ENCODE measurements at regions not wholly inside any gene's neighbourhood (a gene's known extent, or its start where the extent isn't known, plus 50 kb on each side); places are given as distances from the start of the nearest gene placed in this dataset.
"Not testable (repeated sequence)": the region's sequence is repeated elsewhere in the genome, so short reads cannot be mapped to it uniquely, and the experiment has no call there.

DNA sequence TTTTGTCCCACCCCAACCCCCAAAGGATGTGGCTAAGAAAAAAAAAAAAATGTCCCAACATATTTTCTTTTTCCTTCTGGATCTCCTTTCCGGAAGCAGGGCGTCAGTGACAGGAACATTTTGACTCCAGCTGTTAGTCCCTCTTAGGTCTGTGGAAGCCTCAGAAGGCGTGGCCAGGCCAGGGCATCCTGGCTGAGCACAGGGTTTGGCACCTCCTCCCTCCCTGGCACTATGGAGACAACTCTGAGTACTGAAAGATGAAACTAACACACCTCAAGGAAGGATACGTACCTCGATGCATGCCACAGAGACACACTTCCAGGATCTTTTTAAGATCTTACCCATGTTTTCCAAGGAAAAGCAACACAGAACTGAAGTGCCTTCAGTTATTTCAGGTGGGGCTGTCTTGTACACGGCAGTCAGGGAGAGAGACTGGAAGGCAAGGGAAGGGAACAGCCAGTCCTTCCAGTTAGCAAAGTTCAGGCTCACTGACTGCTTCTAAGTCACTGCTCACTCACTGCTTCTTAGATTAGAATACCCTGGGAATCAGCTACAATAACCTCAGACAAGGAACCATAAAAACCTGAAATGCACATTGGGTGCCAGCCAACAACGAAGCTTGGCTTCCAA is 406.9 kb upstream of the NPAP1 start:
- CTCF ChIA-PET; intact Hi-C loops (cut with micrococcal nuclease); H3K27me3 Mint-ChIP-seq (ENCODE audit: insufficient read depth, unreplicated experiment); H3K4me3 Mint-ChIP-seq (ENCODE audit: unreplicated experiment); DNase-seq (ENCODE audit: unreplicated experiment); H3K27ac Mint-ChIP-seq (ENCODE audit: low read depth, unreplicated experiment); BruUV-seq (replicated peaks); H3K36me3 Mint-ChIP-seq (ENCODE audit: insufficient read depth, unreplicated experiment); H3K4me1 Mint-ChIP-seq (ENCODE audit: insufficient read depth, unreplicated experiment); H3K9me3 Mint-ChIP-seq (ENCODE audit: unreplicated experiment); POLR2A ChIA-PET: not testable (repeated sequence)

DNA sequence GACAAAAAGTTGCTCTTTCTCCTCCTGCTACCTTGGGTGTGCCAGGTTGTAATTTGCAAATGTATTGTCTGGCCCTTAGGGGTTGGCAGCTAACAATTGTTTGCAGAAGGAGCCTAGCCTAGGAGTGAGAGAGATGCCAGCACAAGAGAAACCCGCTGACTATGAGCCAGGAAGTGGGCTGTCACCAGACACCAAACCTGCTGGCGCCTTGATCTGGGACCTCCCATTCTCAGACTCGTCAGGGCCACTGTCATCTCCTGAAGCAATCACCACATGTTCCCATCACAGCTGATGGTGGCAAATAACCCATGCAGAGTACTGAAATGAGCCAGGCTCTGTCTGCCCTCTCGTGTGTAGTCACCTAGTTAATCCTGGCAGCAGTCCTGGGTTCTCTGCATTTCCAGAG is 406.4 kb upstream of the NPAP1 start:
- ChIA-PET CTCF (no interaction called here), POLR2A (no interaction called here)
- Mint-ChIP-seq H3K27me3 (ENCODE audit: insufficient read depth, unreplicated experiment) (no peaks in the 10 kb centered on the region), H3K4me3 (ENCODE audit: unreplicated experiment) (no peak overlapping the region), H3K36me3 (ENCODE audit: insufficient read depth, unreplicated experiment) (no peaks in the 10 kb centered on the region), H3K4me1 (ENCODE audit: insufficient read depth, unreplicated experiment) (no peaks in the 10 kb centered on the region), H3K27ac (ENCODE audit: low read depth, unreplicated experiment) (no peak overlapping the region), H3K9me3 (ENCODE audit: unreplicated experiment) (no peaks in the 10 kb centered on the region)
- intact Hi-C loops (cut with micrococcal nuclease) = no loop called here
- no peak for DNase-seq (ENCODE audit: unreplicated experiment)
- TF ChIP-seq, protein P1, sequence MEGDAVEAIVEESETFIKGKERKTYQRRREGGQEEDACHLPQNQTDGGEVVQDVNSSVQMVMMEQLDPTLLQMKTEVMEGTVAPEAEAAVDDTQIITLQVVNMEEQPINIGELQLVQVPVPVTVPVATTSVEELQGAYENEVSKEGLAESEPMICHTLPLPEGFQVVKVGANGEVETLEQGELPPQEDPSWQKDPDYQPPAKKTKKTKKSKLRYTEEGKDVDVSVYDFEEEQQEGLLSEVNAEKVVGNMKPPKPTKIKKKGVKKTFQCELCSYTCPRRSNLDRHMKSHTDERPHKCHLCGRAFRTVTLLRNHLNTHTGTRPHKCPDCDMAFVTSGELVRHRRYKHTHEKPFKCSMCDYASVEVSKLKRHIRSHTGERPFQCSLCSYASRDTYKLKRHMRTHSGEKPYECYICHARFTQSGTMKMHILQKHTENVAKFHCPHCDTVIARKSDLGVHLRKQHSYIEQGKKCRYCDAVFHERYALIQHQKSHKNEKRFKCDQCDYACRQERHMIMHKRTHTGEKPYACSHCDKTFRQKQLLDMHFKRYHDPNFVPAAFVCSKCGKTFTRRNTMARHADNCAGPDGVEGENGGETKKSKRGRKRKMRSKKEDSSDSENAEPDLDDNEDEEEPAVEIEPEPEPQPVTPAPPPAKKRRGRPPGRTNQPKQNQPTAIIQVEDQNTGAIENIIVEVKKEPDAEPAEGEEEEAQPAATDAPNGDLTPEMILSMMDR (IDR thresholded peaks at IDR 0.05; ENCODE audit: unreplicated experiment) = no peak
- no TSS peak for BruUV-seq (replicated peaks)

DNA sequence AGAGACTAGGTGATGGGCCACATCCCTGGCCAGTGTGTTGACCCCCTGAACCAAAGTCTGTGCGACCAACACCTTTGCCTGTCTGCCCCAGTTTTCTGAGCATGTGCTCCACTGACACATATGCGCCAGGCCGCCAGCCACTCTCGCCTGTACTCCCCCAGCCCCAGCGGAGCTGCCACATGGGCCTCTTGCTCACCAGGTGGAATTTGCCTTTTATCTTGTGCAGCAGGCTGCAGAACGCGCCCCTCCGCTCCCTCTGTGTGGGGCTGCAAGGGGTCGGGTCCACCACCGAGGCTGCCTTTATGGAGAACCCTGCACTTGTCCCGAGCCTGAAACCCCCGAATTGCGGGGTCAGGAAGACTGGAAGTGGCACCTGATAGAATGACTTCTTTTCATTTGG is 405.7 kb upstream of the NPAP1 start:
- no TSS peak for BruUV-seq (replicated peaks)

DNA sequence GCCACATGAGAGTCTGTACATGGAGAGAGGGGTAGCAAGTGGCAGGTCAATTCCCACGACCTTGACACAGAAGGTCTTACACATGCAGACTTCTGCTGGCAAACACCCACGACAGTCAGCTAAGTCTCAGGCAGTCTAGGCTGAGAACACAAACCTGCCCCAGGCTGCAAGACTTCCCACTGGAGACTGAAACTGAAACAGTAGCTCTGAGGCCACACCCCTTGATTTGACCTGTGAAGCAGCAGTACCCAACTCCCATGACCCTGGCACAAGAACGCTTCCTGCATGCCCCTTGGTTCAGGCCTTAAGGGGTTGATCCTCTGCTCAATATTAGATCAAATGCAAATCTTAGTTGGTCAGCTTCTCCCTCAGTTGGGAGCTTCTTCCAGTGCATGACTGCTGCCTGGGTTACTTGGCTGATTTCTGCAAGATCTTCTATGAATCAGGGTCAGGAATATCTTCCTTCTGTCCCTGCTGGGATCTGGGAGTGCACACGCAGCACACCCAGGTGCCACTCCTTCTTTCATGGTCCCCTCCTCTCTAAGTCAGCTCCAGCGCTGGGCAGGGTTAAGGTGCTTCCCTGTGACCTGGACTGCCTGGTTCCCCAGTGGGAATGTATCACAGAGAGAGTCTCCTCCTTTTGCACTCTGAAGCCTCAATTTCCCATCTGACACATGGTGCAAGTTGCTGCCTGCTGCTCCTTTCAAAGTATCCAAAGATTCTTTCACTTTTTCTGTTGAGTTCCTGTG is 403.9 kb upstream of the NPAP1 start:
- intact Hi-C loops (cut with micrococcal nuclease); BruUV-seq (replicated peaks); H3K9me3 Mint-ChIP-seq (ENCODE audit: unreplicated experiment): not testable (repeated sequence)

More for the DNA sequence above, 405.7 kb upstream of the NPAP1 start:
- Mint-ChIP-seq H3K4me3 (ENCODE audit: unreplicated experiment) (no peak overlapping the region), H3K27me3 (ENCODE audit: insufficient read depth, unreplicated experiment) (no peaks in the 10 kb centered on the region), H3K9me3 (ENCODE audit: unreplicated experiment) (no peaks in the 10 kb centered on the region), H3K27ac (ENCODE audit: low read depth, unreplicated experiment) (no peak overlapping the region), H3K4me1 (ENCODE audit: insufficient read depth, unreplicated experiment) (no peaks in the 10 kb centered on the region), H3K36me3 (ENCODE audit: insufficient read depth, unreplicated experiment) (no peaks in the 10 kb centered on the region)
- CTCF ChIA-PET = interaction anchor here (0.6 kb wide), 1 partner anchor 241 kb away, joined by 6 read pairs; no protein-coding TSS in a partner anchor
- intact Hi-C loops (cut with micrococcal nuclease) = no loop called here
- no peak for DNase-seq (ENCODE audit: unreplicated experiment)
- POLR2A ChIA-PET = no interaction called here
- TF ChIP-seq, protein P1 (IDR thresholded peaks at IDR 0.05; ENCODE audit: unreplicated experiment) = no peak

DNA sequence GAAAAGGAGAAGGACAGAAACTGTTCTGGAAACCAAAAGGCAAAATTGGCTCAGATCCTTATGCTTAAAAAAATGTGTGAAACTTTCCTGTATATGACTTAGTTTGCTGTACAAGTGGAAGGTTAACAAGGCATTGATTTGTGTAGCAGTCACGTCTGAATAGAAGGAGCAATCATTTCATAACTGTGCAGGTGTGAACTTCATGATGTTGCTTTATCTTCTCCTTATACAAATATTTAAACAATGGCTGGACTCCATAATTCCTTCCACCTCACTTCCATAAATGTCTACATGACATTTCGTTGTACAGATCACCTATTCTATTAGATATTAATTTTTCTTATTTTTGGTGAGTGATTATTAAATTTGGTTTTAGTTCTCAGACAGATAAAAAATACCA is 382.7 kb upstream of the NPAP1 start:
- POLR2A ChIA-PET = no interaction called here
- DNase-seq (ENCODE audit: unreplicated experiment) = no peak
- no peaks in the 10 kb centered on the region for H3K36me3 Mint-ChIP-seq (ENCODE audit: insufficient read depth, unreplicated experiment)
- BruUV-seq (replicated peaks) = no TSS peak
- intact Hi-C loops (cut with micrococcal nuclease) = no loop called here
- H3K27me3 Mint-ChIP-seq (ENCODE audit: insufficient read depth, unreplicated experiment) = no peaks in the 10 kb centered on the region
- H3K9me3 Mint-ChIP-seq (ENCODE audit: unreplicated experiment) = no peaks in the 10 kb centered on the region
- H3K4me1 Mint-ChIP-seq (ENCODE audit: insufficient read depth, unreplicated experiment) = no peaks in the 10 kb centered on the region
- TF ChIP-seq, protein P1 (IDR thresholded peaks at IDR 0.05; ENCODE audit: unreplicated experiment) = no peak
- CTCF ChIA-PET = no interaction called here
- H3K27ac Mint-ChIP-seq (ENCODE audit: low read depth, unreplicated experiment) = no peak overlapping the region
- H3K4me3 Mint-ChIP-seq (ENCODE audit: unreplicated experiment) = no peak overlapping the region

More for the DNA sequence above, 403.9 kb upstream of the NPAP1 start:
- H3K36me3 Mint-ChIP-seq (ENCODE audit: insufficient read depth, unreplicated experiment); CTCF ChIA-PET; DNase-seq (ENCODE audit: unreplicated experiment); H3K27ac Mint-ChIP-seq (ENCODE audit: low read depth, unreplicated experiment); H3K27me3 Mint-ChIP-seq (ENCODE audit: insufficient read depth, unreplicated experiment); POLR2A ChIA-PET; H3K4me1 Mint-ChIP-seq (ENCODE audit: insufficient read depth, unreplicated experiment); H3K4me3 Mint-ChIP-seq (ENCODE audit: unreplicated experiment): not testable (repeated sequence)

DNA sequence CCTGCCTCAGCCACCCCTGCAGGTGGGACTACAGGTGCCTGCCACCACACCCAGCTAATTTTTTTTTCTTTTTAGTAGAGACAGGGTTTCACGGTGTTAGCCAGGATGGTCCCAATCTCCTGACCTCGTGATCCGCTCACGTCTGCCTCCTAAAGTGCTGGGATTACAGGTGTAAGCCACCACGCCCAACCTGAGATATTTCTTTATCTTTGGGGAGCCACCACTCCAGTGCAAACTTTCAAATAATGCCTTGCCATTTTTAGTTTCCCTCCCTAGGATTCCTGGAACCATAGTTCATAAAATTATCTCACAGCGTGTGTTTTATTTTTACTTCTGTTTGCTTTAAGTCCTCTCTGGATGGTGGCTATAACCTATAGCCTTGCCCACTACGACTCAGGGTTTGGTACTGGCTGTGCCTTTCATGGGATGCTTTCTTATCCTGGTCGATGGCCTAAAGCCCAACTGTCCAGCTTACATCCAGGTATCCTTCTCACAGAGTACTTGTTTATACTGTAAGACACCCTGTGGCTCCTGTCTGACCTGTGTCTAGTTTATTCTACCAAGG is 374.7 kb upstream of the NPAP1 start:
- H3K27ac Mint-ChIP-seq (ENCODE audit: low read depth, unreplicated experiment); H3K36me3 Mint-ChIP-seq (ENCODE audit: insufficient read depth, unreplicated experiment); H3K27me3 Mint-ChIP-seq (ENCODE audit: insufficient read depth, unreplicated experiment); BruUV-seq (replicated peaks); H3K4me1 Mint-ChIP-seq (ENCODE audit: insufficient read depth, unreplicated experiment); POLR2A ChIA-PET; DNase-seq (ENCODE audit: unreplicated experiment); intact Hi-C loops (cut with micrococcal nuclease); H3K9me3 Mint-ChIP-seq (ENCODE audit: unreplicated experiment); CTCF ChIA-PET; H3K4me3 Mint-ChIP-seq (ENCODE audit: unreplicated experiment): not testable (repeated sequence)

DNA sequence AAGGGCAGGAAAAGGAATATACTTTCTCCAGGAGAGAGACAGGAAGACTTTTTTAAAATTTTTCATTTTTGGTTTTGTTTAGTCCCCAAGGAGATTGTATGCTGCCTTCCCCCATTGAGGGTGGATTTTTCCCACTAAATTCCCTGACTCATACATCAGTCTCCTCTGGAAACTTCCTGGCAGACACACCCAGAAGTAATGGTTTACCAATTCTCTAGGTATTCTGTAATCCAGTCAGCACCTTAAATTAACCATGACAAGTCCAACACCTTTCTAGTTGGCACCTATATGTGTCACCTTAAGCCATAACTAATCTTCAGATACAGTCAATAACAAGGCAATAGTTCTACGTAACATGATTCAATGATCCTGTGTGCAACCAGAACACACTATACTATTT is 373.6 kb upstream of the NPAP1 start:
- BruUV-seq (replicated peaks); DNase-seq (ENCODE audit: unreplicated experiment); H3K4me1 Mint-ChIP-seq (ENCODE audit: insufficient read depth, unreplicated experiment); intact Hi-C loops (cut with micrococcal nuclease); H3K27me3 Mint-ChIP-seq (ENCODE audit: insufficient read depth, unreplicated experiment); H3K9me3 Mint-ChIP-seq (ENCODE audit: unreplicated experiment); H3K27ac Mint-ChIP-seq (ENCODE audit: low read depth, unreplicated experiment); POLR2A ChIA-PET; CTCF ChIA-PET; H3K4me3 Mint-ChIP-seq (ENCODE audit: unreplicated experiment); H3K36me3 Mint-ChIP-seq (ENCODE audit: insufficient read depth, unreplicated experiment): not testable (repeated sequence)
